Right lung (tissue), 2 donors: ENCODE measurements at regions not wholly inside any gene's neighbourhood (a gene's known extent, or its start where the extent isn't known, plus 50 kb on each side); places are given as distances from the start of the nearest gene placed in this dataset.

Experiments used
- DNase-seq, 2 donors: peaks; one replicate each; pipeline ENCODE4 v3.0.0-alpha.2; 2013

GRCh38 chr14:94887591-94887990 lies 117.7 kb upstream of the GSC start:
- no peak for DNase-seq

GRCh38 chr14:94886931-94887330 lies 117.0 kb upstream of the GSC start:
- no peak for DNase-seq

- DNase-seq: no peak
Observed at GRCh38 chr14:94885481-94886155, 115.7 kb upstream of the GSC start.

GRCh38 chr14:94884616-94885230 lies 114.8 kb upstream of the GSC start:
- DNase-seq: no peak

- DNase-seq: no peak
Observed at GRCh38 chr14:94882401-94882800, 112.5 kb upstream of the GSC start.

GRCh38 chr14:94880876-94881275 lies 111.0 kb upstream of the GSC start:
- DNase-seq: no peak

GRCh38 chr14:94880106-94880505 lies 110.2 kb upstream of the GSC start:
- no peak for DNase-seq

GRCh38 chr14:94879537-94879936 lies 109.6 kb upstream of the GSC start:
- DNase-seq: no peak

- no peak for DNase-seq
Observed at GRCh38 chr14:94876306-94876705, 106.4 kb upstream of the GSC start.

- DNase-seq: no peak
Observed at GRCh38 chr14:94875256-94875655, 105.3 kb upstream of the GSC start.

GRCh38 chr14:94868772-94869072 lies 98.8 kb upstream of the GSC start:
- DNase-seq: no peak

- DNase-seq: no peak
Observed at GRCh38 chr14:94867946-94868771, 98.2 kb upstream of the GSC start.

GRCh38 chr14:94867209-94867608 lies 97.3 kb upstream of the GSC start:
- no peak for DNase-seq

GRCh38 chr14:94864387-94865195 lies 94.7 kb upstream of the GSC start:
- DNase-seq: no peak

GRCh38 chr14:94863366-94863765 lies 93.5 kb upstream of the GSC start:
- DNase-seq: no peak

- no peak for DNase-seq
Observed at GRCh38 chr14:94857950-94858349, 88.0 kb upstream of the GSC start.

GRCh38 chr14:94853920-94854319 lies 84.0 kb upstream of the GSC start:
- no peak for DNase-seq

- DNase-seq: peak in 1 of 2 donors; percentile 9
Observed at GRCh38 chr14:94850309-94851211, 80.6 kb upstream of the GSC start.

GRCh38 chr14:94844593-94845152 lies 74.8 kb upstream of the GSC start:
- DNase-seq: no peak

- DNase-seq: no peak
Observed at GRCh38 chr14:94840467-94840866, 70.6 kb upstream of the GSC start.

GRCh38 chr14:94839348-94839747 lies 69.4 kb upstream of the GSC start:
- DNase-seq: no peak
